ENCODE measurements at regions not wholly inside any gene's neighbourhood (a gene's known extent, or its start where the extent isn't known, plus 50 kb on each side); places are given as distances from the start of the nearest gene placed in this dataset.

DNA sequence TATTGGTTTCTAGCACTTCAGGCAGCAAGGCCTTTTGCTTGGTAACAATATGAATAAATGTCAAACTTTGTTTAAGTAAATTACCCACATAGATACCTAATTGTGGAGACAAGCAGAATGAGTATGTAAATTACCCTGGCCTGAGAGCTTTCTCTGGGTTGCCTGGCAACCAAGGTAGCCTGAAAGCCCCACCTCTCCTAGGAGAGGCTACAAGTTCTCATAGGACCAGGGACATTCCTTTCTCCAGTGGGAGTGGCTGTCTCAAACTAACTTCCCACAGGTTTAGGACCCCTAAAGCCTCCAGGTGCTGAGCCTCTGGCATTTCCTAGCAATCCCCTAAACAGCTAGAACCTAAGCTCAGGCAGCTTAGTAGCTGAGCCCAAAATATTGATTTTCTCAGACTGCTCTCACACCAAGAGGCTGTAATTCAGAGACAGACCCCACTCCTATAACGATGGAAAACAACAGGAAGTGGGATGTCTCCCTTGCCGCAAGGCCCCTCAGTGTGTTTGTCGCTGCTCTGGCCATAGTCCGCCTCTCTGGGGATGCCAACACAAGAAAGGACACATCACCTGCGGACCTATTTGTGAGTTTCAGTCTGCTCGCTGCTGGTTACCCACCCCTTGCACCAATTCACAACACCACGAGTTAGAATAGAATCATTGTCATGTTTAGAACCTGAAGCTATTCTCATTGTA lies 207.3 kb downstream of the DLEU7 start:
- intact Hi-C loops (cut with DNase I): no loop called here
- Histone ChIP-seq H3K27me3 (no peaks in the 10 kb centered on the region), H3K27ac (peak overlapping the region in 2 of 4 donors; percentile 30 to 37), H3K9me3 (no peaks in the 10 kb centered on the region), H3K36me3 (no peaks in the 10 kb centered on the region), H3K4me1 (no peaks in the 10 kb centered on the region), H3K4me3 (no peak overlapping the region)
- no peak for FAIRE-seq
- TF ChIP-seq, protein P1, sequence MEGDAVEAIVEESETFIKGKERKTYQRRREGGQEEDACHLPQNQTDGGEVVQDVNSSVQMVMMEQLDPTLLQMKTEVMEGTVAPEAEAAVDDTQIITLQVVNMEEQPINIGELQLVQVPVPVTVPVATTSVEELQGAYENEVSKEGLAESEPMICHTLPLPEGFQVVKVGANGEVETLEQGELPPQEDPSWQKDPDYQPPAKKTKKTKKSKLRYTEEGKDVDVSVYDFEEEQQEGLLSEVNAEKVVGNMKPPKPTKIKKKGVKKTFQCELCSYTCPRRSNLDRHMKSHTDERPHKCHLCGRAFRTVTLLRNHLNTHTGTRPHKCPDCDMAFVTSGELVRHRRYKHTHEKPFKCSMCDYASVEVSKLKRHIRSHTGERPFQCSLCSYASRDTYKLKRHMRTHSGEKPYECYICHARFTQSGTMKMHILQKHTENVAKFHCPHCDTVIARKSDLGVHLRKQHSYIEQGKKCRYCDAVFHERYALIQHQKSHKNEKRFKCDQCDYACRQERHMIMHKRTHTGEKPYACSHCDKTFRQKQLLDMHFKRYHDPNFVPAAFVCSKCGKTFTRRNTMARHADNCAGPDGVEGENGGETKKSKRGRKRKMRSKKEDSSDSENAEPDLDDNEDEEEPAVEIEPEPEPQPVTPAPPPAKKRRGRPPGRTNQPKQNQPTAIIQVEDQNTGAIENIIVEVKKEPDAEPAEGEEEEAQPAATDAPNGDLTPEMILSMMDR (IDR thresholded peaks at IDR 0.05): no peak
- peak in 2 of 4 donors; percentile 36 to 44 for ATAC-seq
- 66 to 71% methylated on average over 7 of the region's 7 CpGs for WGBS, 2 donors
- no peak for DNase-seq

DNA sequence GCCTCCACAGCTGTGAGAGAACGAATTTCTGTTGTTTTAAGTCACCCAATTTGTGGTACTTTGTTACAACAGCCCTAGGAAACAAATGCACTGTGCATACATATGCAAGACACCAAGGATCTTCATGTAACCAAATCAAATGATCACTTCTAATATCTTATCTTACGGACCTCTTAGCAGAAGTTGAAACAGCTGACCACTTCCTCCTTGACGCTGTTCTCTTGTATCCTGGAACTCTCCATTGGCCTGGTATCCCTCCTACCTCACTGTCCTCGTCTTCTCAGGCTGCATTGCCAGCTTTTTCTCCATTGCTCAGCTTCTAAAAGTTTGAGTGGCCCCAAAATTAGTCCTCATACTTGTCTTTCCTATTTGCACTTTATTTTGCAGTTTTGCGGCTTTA lies 200.4 kb downstream of the DLEU7 start:
- Histone ChIP-seq H3K4me1 (no peaks in the 10 kb centered on the region), H3K9me3 (no peaks in the 10 kb centered on the region), H3K4me3 (no peak overlapping the region), H3K27me3 (no peaks in the 10 kb centered on the region), H3K36me3 (no peaks in the 10 kb centered on the region), H3K27ac (no peak overlapping the region)
- TF ChIP-seq, protein P1 (IDR thresholded peaks at IDR 0.05): no peak
- no peak for ATAC-seq
- DNase-seq: no peak
- FAIRE-seq: no peak
- intact Hi-C loops (cut with DNase I): no loop called here
- 80 to 82% methylated on average over 5 of the region's 5 CpGs for WGBS, 2 donors

DNA sequence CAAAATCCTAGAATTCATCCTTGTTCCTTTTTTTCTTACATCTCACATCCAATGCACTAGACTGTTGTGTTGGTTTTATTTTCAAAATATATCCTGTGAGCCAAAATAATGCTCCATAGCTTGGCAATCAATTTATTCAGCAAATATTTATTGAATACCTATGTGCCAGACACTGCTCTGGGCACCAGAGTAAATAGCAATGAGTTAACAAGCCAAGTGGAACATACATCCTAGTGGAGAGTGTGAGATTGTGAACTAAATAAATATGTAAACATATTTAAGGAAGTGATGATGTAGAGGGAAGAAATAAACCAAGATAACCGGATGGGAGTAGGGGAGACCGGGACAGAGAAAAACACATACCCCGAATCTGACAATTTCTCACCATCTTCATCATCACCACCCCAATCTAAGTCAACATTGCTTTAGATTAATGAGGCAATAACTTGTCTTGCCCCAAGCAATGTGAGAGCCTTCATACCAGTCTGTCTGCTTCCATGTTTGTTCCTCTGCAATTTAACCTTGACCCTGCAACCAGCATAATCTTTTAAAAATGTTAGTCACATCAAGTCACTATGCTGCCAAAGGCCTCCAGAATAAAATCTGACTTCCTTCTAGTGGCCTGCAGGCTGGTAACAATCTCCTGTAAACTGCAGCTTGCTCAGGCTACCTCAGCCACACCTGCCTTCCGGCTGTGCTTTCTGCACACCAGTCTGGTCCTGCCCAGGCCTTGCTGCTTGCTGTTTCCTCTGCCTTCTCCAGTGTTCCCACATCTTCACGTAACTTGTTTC lies 199.2 kb downstream of the DLEU7 start:
- FAIRE-seq (no peak), ATAC-seq (peak in 1 of 4 donors; percentile 22), DNase-seq (no peak)
- Histone ChIP-seq H3K27me3 (no peaks in the 10 kb centered on the region), H3K4me1 (no peaks in the 10 kb centered on the region), H3K27ac (no peak overlapping the region), H3K36me3 (no peaks in the 10 kb centered on the region), H3K9me3 (no peaks in the 10 kb centered on the region), H3K4me3 (no peak overlapping the region)
- TF ChIP-seq, protein P1 (IDR thresholded peaks at IDR 0.05): no peak
- intact Hi-C loops (cut with DNase I): no loop called here
- 84 to 89% methylated on average over 5 of the region's 5 CpGs for WGBS, 2 donors

DNA sequence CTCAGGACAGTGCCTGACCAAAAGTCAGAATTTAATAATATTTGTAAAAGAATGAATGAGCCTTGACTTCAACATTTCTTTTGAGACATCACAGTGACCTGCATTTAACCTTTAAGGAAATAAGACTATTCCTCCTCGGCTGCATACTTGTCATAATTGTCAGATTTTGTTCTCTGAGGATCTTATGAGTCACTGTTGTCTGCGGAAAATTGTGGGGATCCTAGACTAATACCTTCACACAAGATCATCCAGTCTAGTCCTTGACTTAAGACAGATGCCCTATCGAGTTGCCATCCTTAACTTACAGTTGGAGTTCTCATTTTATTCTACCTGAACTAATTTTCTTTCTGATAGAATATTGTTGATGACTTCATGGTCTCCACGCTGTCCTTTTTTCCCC lies 198.4 kb downstream of the DLEU7 start:
- no peaks in the 10 kb centered on the region for H3K36me3 ChIP-seq
- intact Hi-C loops (cut with DNase I): no loop called here
- WGBS, 2 donors: 80 to 83% methylated on average over 4 of the region's 4 CpGs

More for the DNA sequence above, 198.4 kb downstream of the DLEU7 start:
- ATAC-seq: no peak
- TF ChIP-seq, protein P1 (IDR thresholded peaks at IDR 0.05): no peak
- no peak overlapping the region for H3K4me3 ChIP-seq
- no peaks in the 10 kb centered on the region for H3K9me3 ChIP-seq
- no peak overlapping the region for H3K27ac ChIP-seq
- no peak for DNase-seq
- H3K4me1 ChIP-seq: no peaks in the 10 kb centered on the region
- no peak for FAIRE-seq
- H3K27me3 ChIP-seq: no peaks in the 10 kb centered on the region

Measured in pancreas (tissue), 10 donors.